Embryonic facial prominence (tissue), 1 donor: ENCODE measurements at regions not wholly inside any gene's neighbourhood (a gene's known extent, or its start where the extent isn't known, plus 50 kb on each side); places are given as distances from the start of the nearest gene placed in this dataset.
"Not testable (repeated sequence)": the region's sequence is repeated elsewhere in the genome, so short reads cannot be mapped to it uniquely, and the experiment has no call there.

ENCODE experiments used
- DNase-seq: peaks from one replicate; pipeline ENCODE4 v3.0.0-alpha.2; 2016; ENCODE audit errors: extremely low spot score

DNA sequence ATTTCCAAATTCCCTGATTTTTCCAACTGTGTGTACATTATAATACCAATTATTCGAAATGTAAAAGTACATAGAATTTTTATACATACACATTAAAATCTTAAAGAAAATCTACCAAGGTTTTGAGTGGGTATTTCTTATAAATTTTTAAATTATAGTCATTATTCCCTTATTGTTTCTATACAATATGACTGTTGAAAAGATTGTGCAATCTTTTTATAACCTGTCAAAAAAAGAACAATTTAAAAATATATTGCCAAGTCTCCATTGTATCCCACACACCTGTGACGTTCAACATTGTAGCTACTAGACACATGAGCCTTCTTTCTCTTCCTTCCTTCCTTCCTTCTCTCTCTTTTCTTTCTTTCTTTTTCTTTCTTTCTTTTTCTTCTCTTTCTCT, 473.2 kb upstream of the CHRM3 start:
- DNase-seq = no peak

DNA sequence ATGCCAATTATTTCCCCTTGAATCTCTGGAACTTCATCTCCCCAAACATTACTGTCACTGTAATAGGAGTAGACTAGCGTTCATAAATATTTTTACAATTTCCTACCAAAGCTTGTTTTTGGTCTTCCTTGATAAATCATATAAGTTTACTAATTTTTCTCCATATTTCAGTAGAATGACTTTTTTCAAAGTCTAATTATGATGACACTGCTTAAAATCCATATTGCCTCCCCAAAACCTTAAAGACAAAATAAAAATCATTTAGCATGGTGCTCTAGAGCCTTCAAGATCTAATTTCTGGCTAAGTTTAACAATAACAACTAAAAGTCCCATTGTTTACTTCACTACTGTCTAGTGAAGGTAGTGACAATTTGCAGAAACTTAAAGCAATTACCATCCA, 474.2 kb upstream of the CHRM3 start:
- DNase-seq = no peak

DNA sequence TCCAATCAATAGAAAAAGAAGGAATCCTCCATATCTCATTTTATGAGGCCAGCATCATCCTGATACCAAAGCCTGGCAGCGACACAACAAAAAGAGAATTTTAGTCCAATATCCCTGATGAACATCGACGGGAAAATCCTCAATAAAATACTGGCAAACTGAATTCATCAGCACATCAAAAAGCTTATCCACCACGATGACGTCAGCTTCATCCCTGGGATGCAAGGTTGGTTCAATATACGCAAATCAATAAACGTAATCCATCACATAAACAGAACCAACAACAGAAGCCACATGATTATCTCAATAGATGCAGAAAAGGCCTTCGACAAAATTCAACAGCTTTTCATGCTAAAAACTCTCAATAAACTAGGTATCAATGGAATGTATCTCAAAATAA, 483.6 kb upstream of the CHRM3 start:
- not testable (repeated sequence) for DNase-seq

DNA sequence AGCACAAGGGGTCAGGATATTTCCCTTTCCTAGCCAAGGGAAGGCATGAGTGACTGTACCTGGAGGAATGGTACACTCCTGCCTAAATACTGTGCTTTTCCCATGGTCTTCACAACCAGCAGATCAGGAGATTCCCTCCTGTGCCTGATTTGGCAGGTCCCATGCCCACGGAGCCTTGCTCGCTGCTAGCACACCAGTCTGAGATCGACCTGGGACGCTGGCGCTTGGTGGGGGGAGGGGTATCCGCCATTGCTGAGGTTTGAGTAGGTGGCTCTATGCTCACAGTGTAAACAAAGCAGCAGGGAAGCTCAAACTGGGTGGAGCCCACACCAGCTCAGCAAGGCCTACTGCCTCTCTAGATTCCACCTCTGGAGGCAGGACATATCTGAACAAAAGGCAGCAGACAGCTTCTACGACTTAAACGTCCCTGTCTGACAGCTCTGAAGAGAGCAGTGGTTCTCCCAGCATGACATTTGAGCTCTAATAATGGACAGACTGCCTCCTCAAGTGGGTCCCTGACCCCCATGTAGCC, 486.0 kb upstream of the CHRM3 start:
- DNase-seq = no peak

DNA sequence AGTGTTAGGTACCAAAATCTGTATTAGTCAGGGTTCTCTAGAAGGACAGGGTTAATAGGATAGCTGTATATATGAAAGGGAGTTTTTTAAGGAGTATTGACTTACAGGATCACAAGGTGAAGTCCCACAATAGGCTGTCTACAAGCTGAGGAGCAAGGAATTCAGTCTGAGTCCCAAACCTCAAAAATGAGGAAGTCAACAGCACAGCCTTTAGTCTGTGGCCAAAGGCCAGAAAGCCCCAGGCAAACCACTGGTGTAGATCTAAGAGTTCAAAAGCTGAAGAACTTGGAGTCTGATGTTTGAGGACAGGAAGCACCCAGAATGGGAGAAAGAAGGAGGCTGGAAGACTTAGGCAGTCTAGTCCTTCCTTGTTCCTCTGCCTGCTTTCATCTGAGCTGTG, 487.5 kb upstream of the CHRM3 start:
- no peak for DNase-seq

DNA sequence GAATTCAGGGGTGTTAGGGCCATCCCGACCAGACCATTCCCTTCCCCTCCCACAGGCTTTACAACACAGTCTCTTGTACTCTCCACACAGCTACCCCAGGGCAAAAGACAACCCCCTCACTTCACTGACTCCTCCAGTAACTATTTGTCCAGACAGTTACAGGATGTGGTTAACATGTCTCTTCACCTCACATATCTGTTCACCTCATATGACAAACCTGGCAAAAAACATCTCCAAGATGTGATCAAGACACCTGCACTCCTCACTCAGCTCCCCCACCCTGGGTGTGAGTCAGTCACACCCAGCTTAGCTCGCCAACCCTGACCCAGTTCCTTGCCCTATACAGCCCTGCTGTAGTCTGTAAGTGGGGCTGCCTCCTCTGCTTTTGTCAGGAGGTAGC, 490.5 kb upstream of the CHRM3 start:
- DNase-seq = no peak

DNA sequence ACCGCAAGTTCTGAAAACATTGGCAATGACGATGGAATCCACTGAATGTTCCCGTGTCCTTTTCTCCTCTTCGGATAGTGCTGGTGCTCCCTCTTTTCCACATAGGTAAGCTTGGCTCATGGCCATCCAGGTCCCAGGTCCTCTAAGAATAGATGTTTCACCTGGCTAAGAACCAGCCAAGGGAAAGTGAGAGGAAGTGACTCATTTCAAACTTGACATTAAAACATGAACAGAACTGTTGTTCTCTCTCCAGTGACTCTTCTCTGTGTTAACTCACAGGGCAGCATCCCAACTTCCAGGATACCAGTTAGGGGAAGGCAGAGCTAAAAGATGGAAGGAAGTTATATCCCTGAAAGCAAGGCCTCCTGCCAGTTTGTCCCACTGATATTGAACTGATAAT, 493.8 kb upstream of the CHRM3 start:
- DNase-seq = no peak

DNA sequence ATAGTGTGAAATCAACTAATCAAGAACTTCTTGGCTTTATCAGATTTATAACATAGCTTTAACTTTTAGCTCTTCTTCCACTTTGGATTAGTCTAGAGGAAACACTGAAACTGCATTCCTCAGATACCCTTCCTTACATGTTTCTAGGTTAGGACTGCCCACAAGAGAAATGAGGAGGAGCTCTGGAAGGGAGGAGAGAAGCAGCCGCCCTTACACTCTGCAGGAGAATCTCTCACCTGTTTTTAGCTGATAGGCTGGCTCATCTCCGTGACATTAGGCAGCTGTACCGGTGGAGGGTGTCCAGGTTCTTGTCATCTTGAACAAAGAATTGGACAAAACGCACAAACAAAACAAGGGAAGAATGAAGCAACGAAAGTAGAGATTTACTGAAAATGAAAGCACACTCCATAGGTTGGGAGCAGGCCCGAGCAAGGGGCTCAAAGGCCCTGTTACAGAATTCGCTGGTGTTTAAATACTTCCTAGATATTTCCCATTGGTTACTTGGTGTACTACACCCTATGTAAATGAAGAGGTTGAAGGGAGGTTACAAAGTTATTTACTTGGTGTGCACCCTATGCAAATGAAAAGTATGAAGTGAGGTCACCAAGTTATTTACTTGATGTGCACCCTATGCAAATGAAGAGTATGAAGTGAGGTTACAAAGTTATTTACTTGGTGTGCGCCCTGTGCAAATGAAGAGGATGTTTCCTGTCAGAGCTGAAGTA, 524.9 kb upstream of the CHRM3 start:
- DNase-seq = no peak

DNA sequence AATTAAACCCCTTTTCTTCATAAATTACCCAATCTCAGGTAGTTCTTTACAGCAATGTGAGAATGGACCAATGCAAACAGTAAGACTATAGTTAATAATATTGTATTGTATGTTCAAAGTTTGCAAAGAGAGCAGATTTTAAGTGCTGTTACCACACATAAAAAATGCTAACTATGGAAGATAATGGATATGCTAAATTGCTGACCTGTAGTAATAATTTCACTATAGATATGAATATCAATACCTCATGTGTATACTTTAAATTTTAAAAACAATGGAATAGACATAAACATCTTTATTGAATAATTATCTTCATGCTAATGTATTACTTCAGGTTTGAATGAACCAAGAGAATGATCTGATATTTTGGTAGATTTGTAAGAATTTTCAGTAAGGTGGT, 552.4 kb upstream of the CHRM3 start:
- no peak for DNase-seq

DNA sequence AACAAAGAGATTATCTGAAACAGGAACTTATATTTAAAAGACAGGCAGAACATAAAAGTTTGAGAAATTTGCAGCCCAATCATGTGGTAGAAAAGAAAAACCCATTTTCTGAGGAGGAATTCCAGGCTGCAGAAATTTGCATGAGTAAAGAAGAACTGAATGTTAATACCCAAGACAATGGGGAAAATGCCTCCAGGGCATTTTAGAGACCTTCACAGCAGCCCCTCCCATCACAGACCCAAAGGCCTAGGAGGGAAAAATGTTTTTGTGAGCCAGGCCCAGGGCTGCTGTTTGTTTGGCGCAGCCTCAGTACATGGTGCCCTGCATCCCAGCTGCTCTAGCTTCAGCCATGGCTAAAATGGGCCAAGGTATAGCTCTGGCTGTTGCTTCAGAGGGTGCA, 554.3 kb upstream of the CHRM3 start:
- DNase-seq = no peak

DNA sequence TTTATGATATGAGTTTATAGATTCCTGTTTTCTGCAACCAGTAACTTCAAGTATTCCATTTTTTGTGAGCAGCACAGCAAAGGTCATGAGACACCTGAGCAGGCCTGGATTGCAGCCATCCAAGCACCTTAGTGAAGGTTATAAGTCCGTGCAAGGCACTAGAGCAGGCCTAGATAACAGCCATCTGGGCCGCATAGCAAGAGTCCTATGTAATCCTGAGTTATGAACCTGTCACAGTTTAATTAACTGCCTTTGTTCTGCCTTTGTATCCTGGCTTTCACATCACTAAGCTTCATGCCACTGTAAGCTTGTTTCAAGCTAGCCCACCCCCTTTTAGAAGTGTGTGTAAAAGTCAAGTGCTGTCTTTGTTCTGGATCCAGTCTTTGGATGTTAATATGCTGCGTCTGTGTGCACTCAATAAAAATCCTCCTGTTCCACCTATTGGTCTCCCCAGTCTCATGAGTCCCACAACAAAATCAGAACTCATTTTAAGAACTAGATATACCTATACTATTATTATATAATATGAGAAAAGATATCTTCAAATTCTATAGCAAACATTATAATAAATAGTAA, 556.2 kb upstream of the CHRM3 start:
- DNase-seq = no peak

DNA sequence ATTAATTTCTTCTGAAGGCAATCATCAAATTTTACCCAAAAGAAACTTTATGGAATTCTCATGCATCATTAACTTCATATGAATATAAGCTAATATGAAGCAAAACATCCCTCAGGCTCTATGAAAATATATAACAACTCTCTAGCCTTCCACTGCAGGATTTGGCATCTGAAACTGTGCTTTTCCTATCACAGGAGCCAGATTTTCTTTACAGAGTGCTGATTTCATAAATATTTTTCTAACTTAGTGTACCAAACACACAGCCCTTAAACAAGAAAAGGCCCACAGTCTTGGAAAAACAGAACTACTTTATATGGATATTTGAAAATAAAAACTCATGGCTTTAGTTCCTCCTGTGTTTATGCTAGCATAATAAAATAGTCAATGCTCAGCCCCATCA, 559.5 kb upstream of the CHRM3 start:
- no peak for DNase-seq

DNA sequence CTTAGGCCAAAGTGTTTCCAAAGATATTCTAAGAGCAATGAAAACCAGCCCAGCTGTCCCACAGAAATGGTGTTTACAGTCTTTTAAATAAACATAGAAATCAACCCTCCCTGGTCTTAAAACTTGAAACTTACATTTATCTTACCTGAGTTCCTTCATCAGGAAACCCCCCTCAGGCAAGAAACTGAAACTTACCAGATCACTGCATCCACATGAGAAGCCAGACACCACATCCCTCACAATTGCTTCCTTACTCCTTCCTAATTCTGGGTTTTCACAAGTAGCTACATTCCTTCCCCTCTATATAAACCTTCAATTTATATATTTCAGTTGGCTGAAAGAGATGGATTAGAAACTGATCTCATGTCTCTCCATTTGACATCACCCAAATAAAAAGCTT, 563.0 kb upstream of the CHRM3 start:
- DNase-seq = no peak

DNA sequence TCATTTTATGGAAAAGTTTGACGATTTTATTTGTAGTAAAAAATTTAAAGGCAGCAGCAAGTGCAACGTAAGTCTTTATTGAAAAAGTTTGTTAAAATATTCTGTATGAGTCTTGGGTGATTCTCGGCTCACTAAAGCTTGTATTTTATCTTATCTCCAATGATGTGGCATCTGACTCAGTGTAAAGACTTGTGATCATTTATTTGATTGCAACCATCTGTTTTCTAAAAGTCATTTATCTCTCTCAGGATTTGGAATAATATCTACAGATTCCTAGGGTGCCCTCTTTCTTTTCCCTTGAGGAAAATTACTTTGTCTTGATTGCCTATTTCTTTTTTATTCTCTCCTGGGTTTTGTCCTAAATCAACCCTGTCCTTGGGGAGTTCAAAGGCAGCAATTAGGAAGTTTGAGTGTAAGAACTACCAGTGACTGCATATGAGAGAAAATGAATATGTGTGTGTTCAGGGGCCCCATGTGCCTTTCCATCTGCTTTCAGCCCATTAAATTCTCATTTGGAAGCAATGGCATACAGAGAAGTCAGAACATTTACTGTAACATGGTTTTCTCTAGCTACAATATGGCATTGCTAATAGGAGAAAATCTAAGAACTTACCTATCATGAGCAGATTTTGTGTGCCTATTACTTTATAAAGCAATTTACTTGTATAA, 575.0 kb upstream of the CHRM3 start:
- no peak for DNase-seq

DNA sequence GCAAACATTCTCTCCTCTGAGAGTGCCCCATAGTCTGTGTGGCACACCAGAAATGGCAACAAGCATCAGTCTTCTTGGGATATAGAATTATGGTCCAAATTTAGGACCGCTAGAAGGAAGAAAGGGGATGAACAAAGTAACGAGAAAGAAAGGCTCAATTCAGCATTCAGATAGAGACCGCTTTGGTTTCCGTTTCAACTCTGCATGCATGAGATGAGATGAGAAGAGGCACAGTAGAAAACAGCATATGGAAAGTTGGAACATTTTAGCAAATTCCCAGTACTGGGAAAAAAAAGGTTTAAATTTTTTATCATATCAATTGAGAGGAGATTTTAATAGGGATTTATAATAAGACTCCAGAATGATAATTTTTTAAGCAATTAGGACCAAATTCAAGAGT, 595.5 kb upstream of the CHRM3 start:
- no peak for DNase-seq

DNA sequence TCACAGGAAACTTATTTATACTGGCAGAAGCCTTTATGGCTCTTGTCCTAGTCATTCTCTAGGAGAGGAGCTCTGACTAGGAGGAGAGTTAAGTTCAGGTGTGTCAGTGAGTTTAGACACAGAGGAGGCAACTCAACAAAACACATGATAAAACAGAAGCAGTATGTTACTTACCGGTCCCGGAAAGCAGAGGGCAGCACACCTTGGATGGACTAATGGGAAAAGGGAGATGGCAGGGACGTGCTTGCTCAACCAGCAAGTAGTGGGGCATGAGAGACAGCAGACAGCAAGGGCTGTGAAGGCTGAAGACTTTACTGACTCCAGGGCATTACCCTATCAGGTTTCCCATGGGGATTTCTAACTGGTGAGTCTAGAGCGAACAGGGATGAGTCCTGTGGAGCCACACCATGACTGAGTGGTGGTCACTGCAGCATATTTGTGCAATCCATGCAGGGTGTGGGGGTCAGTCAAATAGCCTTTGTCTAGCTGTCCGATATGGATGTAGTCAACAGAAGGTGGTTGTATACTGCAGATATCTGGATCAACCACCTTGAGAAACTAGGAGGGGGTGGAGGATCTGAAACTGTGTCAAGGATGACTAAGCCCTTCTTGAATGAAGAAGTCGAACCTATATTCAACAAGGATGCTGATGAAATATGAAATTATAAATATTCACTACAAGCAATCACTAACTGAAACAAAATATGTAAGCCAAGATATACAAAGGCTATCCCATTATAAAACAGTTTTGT, 596.3 kb upstream of the CHRM3 start:
- DNase-seq = no peak

DNA sequence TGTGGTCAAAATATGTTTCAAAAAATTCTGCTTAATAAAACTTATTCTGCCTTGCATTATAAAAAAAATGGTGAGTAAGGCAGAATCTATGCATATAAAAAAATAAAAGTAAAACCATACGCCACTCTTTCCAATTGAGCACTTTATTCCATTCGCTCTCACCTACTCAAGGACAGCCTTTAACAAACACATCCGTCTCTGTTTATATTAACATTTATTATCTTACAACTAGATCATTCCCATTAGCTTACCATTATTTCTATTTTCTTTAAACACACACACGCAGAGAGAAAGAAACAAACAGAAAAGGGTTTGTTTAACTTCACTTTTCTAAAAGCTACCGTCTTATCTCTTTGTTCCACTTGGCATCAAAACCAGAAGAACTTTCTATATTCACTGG, 598.9 kb upstream of the CHRM3 start:
- DNase-seq = no peak

DNA sequence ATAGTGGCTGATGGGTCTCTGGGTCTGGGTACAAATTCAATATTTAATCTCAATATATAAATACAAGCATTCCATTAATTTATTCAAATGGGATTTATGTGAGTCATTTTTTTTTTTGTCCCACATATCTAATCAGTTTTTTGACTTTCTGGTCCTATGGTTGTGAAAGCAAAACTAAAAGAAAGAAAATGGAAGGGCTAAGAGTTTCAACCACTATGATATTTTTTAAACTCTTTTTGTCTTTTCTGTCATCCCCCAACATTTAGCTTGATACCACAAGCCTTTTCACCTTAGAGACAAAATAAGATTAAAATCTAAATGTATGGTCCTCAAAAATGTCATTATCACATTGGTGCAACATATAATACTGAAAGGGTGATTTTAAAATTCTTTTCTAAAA, 602.7 kb upstream of the CHRM3 start:
- DNase-seq = no peak

DNA sequence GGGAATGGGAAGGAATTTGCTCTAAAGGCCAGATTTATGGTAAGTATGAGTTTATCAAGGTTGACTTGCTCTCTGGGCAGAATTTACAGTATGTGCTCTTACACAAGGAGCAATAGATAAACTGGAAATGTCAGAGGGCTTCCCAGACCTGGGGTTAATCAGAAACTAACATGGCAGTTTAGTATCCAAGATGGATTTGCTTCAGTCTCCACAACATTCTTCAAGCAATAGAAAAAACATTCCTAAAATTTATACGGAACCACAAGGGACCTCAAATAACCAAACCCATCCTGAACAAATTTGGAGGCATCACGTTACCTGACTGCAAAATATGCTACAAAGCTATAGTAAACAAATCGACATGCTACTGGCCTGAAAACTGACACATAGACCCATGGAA, 606.7 kb upstream of the CHRM3 start:
- no peak for DNase-seq

DNA sequence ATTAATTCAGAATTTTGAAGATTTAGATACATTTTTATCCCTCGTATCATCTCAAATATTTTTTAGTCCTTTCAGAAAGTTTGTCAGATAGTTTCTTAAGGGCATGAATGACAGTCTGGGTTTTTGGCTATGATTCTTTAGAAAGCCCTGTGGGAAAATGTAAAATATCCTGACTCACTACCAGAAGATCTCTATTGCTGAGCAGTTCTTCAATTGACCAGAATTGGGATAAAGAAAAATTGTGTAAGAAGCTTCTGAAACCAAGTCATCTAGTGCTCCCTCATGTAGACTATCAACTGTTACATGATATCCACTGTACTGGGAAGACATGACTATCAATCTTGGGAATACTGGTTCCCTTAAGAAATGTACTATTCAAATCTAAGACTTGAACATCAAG, 608.3 kb upstream of the CHRM3 start:
- no peak for DNase-seq

DNA sequence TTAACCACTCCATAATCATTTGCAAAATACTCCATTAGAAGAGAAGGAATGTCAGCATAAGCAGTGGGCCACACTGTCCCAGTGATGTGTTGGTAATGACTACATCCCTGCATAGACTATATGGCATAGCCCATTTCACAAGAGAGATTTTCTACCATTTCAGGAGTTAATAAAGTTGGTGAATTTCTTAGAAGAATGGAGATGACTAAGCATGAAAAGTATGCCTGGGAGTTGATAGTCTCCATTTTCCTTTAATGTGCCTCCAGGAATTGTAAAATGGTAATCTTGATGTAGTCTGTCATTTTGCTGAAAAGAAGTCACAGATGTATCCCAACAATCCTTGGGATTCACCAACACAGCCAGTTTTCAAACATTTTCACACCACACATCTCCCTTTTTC, 608.8 kb upstream of the CHRM3 start:
- DNase-seq = no peak

DNA sequence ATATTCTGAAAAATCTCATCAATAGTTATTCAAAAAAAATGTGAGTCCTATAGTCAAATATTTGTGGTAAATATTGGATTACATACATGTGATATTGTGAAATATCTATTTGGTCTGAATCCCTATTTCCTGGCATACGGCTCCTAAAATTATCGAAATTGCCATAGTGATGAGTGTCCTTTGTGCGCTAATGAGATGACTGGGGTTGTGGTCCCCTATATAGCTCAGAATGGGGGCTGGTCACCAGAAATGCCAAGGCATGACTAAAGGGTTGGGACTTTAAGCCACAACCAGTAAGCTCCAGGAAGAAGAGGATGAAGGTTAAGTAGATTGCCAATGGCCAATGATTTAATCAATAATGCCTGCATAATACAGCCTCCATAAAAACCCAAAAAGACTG, 610.2 kb upstream of the CHRM3 start:
- no peak for DNase-seq

DNA sequence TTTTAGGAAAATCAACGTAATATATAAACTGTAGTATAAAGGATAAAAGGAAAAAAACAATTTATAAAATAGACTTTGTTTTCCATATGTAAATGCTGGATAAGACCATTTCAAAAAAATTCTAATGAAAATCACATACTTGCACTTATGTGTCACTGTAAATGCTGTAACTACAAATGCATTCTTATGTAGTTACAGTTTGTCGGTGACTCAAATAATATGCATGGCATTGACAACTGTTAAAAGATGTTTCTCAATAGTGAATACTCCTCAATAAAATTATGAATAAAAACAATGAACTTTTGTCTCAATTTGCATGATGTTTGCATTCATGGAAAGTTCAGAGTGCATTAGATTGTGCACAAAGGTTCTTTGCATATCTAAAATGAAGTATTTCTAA, 614.0 kb upstream of the CHRM3 start:
- DNase-seq = no peak
